GM12891 (cell line): ENCODE measurements at regions not wholly inside any gene's neighbourhood (a gene's known extent, or its start where the extent isn't known, plus 50 kb on each side); places are given as distances from the start of the nearest gene placed in this dataset.

Experiments used
- POLR2A ChIP-seq: IDR thresholded peaks from 2 replicates; pipeline ENCODE4 v1.6.1; 2011; ENCODE audit warnings: low read depth, low read length, control low read depth
- POLR2AphosphoS5 ChIP-seq: IDR thresholded peaks from 2 replicates; pipeline ENCODE4 v1.6.1; 2011; ENCODE audit warnings: low read depth, low read length, control low read depth

DNA sequence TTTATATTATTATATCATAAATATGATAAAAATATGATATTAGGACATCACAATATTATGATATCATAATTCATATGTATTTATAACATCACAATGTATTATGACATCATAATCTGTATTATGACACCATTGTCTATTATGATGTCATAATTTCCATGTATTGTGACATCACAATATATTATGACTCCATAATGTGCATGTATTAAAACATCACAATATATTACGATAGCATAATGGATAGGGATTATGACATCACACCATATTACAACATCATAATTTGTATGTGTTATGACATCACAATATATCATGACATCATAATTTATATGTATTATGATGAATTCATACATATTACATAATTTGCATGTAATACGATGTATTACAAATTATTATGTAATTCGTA is 1755.9 kb downstream of the TP53TG3F start:
- TF ChIP-seq POLR2A (no peak), POLR2AphosphoS5 (no peak)
